HCT116 (cell line): ENCODE measurements at regions not wholly inside any gene's neighbourhood (a gene's known extent, or its start where the extent isn't known, plus 50 kb on each side); places are given as distances from the start of the nearest gene placed in this dataset.
A peak's percentile ranks its signal among the peaks of the same experiment; 100 is the strongest.

Experiments used
- ATAC-seq: fragments of 200-7000 bp; cut with Tn5 transposase; 2 replicates; pipeline ENCODE4 v1.9.1; 2020; ENCODE audit warnings: mild to moderate bottlenecking, moderate library complexity
- BruUV-seq: library from RNA; stranded (reverse); fragments of 400-500 nt; replicated peaks from 2 replicates; lab custom pipeline; 2021; lab: Mats Ljungman, UMichigan
- CTCF ChIA-PET: fragments of 300-600 bp; sonication (Branson Sonifier 250); formaldehyde crosslinking; loops from one replicate; lab custom pipeline; 2021; ENCODE audit warnings: antibody characterized with exemption; lab: Charles Lee
- POLR2A ChIA-PET: fragments of 300-600, 350-600 bp; sonication (Branson Sonifier 250); formaldehyde crosslinking; loops from one replicate; lab custom pipeline; 2021; ENCODE audit warnings: antibody characterized with exemption; lab: Charles Lee
- RAD21 ChIA-PET, 2 experiments: fragments of 300-600 bp; sonication (Branson Sonifier 250); formaldehyde crosslinking; loops; one replicate each; lab custom pipeline; 2023; ENCODE audit warnings: low total read pairs in 2 of 2; ENCODE audit not compliant: uncharacterized antibody in 2 of 2, unreplicated experiment in 2 of 2, low non-redundant PET in 1 of 2; lab: Charles Lee
- DNase-seq: peaks from one replicate; pipeline ENCODE4 v3.0.0-alpha.2; 2010; ENCODE audit warnings: low read depth, low spot score
- H2AFZ ChIP-seq: fragments of 200-600 bp; shearing (Covaris generic), sonication (generic); 2 replicates; pipeline ENCODE4 v1.6.1; 2017; ENCODE audit warnings: low read depth, mixed run types, mixed read lengths, antibody characterized with exemption, low read length; ENCODE audit not compliant: poor library complexity, severe bottlenecking
- H3K27ac ChIP-seq: 2 replicates; pipeline ENCODE4 v1.5.1; 2012; ENCODE audit warnings: low read depth, low read length
- H3K27me3 ChIP-seq: fragments of 200-600 bp; sonication (generic); 2 replicates; pipeline ENCODE4 v1.6.1; 2016; ENCODE audit warnings: mixed run types, low read length, mixed read lengths; ENCODE audit not compliant: insufficient read depth
- H3K36me3 ChIP-seq, 2 experiments: fragments of 200-500 bp in 1 of 2; fragments of 200-600 bp in 1 of 2; sonication (Bioruptor generic) in 1 of 2; sonication (generic) in 1 of 2; 2 replicates each; pipeline versions ENCODE4 v1.5.1 to v1.6.1; 2014 to 2016; ENCODE audit warnings: low read length in 2 of 2, inconsistent platforms in 1 of 2, mixed read lengths in 1 of 2, mixed run types in 1 of 2; ENCODE audit not compliant: insufficient read depth in 2 of 2, control insufficient read depth in 1 of 2
- H3K4me1 ChIP-seq, 2 experiments: fragments of 200-600 bp in 1 of 2; sonication (generic) in 1 of 2; 2 replicates each; pipeline versions ENCODE4 v1.5.1 to v1.6.1; 2012 to 2017; ENCODE audit warnings: low read length in 2 of 2, inconsistent platforms in 1 of 2, mild to moderate bottlenecking in 1 of 2, mixed read lengths in 1 of 2, mixed run types in 1 of 2, moderate library complexity in 1 of 2; ENCODE audit not compliant: insufficient read depth in 2 of 2, control insufficient read depth in 1 of 2
- H3K4me2 ChIP-seq: fragments of 200-600 bp; sonication (generic); 2 replicates; pipeline ENCODE4 v1.6.1; 2017; ENCODE audit warnings: mixed run types, low read length, mixed read lengths
- H3K4me3 ChIP-seq, 2 experiments: fragments of 200-600 bp in 1 of 2; sonication (generic) in 1 of 2; replicated peaks in 1 of 2; 2 replicates each; pipeline ENCODE4 v1.5.1; 2011 to 2016; ENCODE audit warnings: low read length in 2 of 2, control low read depth in 1 of 2, low read depth in 1 of 2, mild to moderate bottlenecking in 1 of 2, mixed read lengths in 1 of 2, mixed run types in 1 of 2
- H3K79me2 ChIP-seq: fragments of 200-600 bp; sonication (generic); 2 replicates; pipeline ENCODE4 v1.6.1; 2017; ENCODE audit warnings: mild to moderate bottlenecking, mixed run types, low read length, moderate library complexity, mixed read lengths; ENCODE audit not compliant: insufficient read depth
- H3K9ac ChIP-seq: fragments of 200-600 bp; sonication (generic); 2 replicates; pipeline ENCODE4 v1.6.1; 2016; ENCODE audit warnings: low read length, mixed read lengths
- H3K9me2 ChIP-seq: fragments of 200-600 bp; sonication (generic), shearing (Covaris generic); 2 replicates; pipeline ENCODE4 v1.6.1; 2017; ENCODE audit warnings: mixed run types, mild to moderate bottlenecking, moderate library complexity; ENCODE audit not compliant: insufficient read depth
- H3K9me3 ChIP-seq, 2 experiments: fragments of 200-500 bp in 1 of 2; fragments of 200-600 bp in 1 of 2; sonication (Bioruptor generic) in 1 of 2; sonication (generic) in 1 of 2; 2 replicates each; pipeline ENCODE4 v1.6.1; 2014 to 2017; ENCODE audit warnings: low read length in 2 of 2, mixed read lengths in 2 of 2, inconsistent platforms in 1 of 2, low read depth in 1 of 2, mild to moderate bottlenecking in 1 of 2, mixed run types in 1 of 2, moderate library complexity in 1 of 2; ENCODE audit not compliant: control insufficient read depth in 1 of 2, insufficient read depth in 1 of 2
- H4K20me1 ChIP-seq: fragments of 200-600 bp; sonication (generic), shearing (Covaris generic); 2 replicates; pipeline ENCODE4 v1.6.1; 2017; ENCODE audit warnings: mixed run types, mild to moderate bottlenecking, moderate library complexity; ENCODE audit not compliant: insufficient read depth
- CBX3 ChIP-seq: IDR thresholded peaks from 2 replicates; pipeline ENCODE4 v1.6.1; 2012; ENCODE audit warnings: low read depth
- CEBPB ChIP-seq: IDR thresholded peaks from 2 replicates; pipeline ENCODE4 v1.6.1; 2012; ENCODE audit warnings: low read depth
- EZH2phosphoT487 ChIP-seq: fragments of 200-600 bp; IDR thresholded peaks from 2 replicates; pipeline ENCODE4 v1.6.1; 2018; ENCODE audit warnings: antibody characterized with exemption, borderline replicate concordance
- RAD21 ChIP-seq: IDR thresholded peaks from 2 replicates; pipeline ENCODE4 v1.6.1; 2012; ENCODE audit warnings: low read depth, mild to moderate bottlenecking
- SP1 ChIP-seq: IDR thresholded peaks from 2 replicates; pipeline ENCODE4 v1.6.1; 2012; ENCODE audit warnings: low read depth
- TCF7L2 ChIP-seq: IDR thresholded peaks from 2 replicates; pipeline ENCODE4 v1.7.0; 2011; ENCODE audit warnings: borderline replicate concordance, inconsistent platforms; ENCODE audit not compliant: insufficient read depth, insufficient read length; ENCODE audit errors: extremely low read depth
- ZFX ChIP-seq: fragments of 450-650 bp; IDR thresholded peaks from 2 replicates; pipeline ENCODE4 v1.6.1; 2017
- ZNF274 ChIP-seq: fragments of 200-500 bp; sonication (Bioruptor generic); IDR thresholded peaks from 2 replicates; pipeline ENCODE4 v1.6.1; 2014; ENCODE audit warnings: mild to moderate bottlenecking, low read depth, low read length, inconsistent platforms
- intact Hi-C: fragments of 100-400 bp; cut with micrococcal nuclease; formaldehyde crosslinking; loops from 2 replicates; pipeline ENCODE4 v1.10.0; 2022
- TF ChIP-seq, protein P1 (sequence below), 3 experiments: fragments of 200-600 bp in 1 of 3; sonication (generic) in 1 of 3; IDR thresholded peaks in 2 of 3; conservative IDR thresholded peaks in 1 of 3; 2 replicates each; pipeline ENCODE4 v1.5.1; 2012 to 2017; ENCODE audit warnings: low read depth in 2 of 3, low read length in 2 of 3, antibody characterized with exemption in 1 of 3, borderline replicate concordance in 1 of 3, control low read depth in 1 of 3, mild to moderate bottlenecking in 1 of 3, mixed read lengths in 1 of 3, mixed run types in 1 of 3, moderate library complexity in 1 of 3; ENCODE audit not compliant: insufficient read depth in 1 of 3

DNA sequence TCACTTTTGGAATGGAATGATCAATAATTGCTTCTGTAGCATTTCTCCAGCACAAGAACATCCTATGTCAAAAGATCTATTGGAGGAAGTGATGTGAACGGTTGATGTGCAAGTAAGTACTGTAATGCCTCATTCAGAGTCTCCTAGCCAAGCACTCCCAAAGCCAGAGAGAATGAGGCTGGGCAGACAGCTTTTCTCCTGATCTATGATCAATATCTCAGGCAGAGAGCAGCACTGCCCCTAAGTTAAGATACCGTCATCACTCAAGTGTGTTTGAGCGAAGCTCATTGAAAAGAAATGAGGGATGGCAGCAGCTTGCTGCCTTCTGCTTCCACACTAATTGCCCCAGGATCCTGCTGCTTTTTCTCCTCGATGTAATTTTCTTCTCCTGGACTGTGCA lies 324.1 kb upstream of the GRAMD2B start:
- H3K79me2 ChIP-seq, result no peaks in the 10 kb centered on the region
- H3K9me2 ChIP-seq, result no peaks in the 10 kb centered on the region
- BruUV-seq, result no TSS peak
- no peak overlapping the region for H3K4me2 ChIP-seq
- ChIA-PET RAD21 (no interaction called here), POLR2A (no interaction called here), CTCF (no interaction called here)
- H3K9ac ChIP-seq, result no peak overlapping the region
- H3K9me3 ChIP-seq, result no peaks in the 10 kb centered on the region
- no peak for TF ChIP-seq ZNF274
- TF ChIP-seq CEBPB, result no peak
- no peak for TF ChIP-seq CBX3
- TF ChIP-seq ZFX, result no peak
- TF ChIP-seq TCF7L2, result no peak
- no peak for TF ChIP-seq EZH2phosphoT487
- no peak for TF ChIP-seq SP1
- TF ChIP-seq, protein P1, sequence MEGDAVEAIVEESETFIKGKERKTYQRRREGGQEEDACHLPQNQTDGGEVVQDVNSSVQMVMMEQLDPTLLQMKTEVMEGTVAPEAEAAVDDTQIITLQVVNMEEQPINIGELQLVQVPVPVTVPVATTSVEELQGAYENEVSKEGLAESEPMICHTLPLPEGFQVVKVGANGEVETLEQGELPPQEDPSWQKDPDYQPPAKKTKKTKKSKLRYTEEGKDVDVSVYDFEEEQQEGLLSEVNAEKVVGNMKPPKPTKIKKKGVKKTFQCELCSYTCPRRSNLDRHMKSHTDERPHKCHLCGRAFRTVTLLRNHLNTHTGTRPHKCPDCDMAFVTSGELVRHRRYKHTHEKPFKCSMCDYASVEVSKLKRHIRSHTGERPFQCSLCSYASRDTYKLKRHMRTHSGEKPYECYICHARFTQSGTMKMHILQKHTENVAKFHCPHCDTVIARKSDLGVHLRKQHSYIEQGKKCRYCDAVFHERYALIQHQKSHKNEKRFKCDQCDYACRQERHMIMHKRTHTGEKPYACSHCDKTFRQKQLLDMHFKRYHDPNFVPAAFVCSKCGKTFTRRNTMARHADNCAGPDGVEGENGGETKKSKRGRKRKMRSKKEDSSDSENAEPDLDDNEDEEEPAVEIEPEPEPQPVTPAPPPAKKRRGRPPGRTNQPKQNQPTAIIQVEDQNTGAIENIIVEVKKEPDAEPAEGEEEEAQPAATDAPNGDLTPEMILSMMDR (IDR thresholded peaks at IDR 0.05 in 2 of 3, conservative IDR thresholded peaks at IDR 0.05 in 1 of 3; ENCODE audit: borderline replicate concordance in 1 of 3, insufficient read depth in 1 of 3, low read depth in 2 of 3, low read length in 2 of 3), result no peak
- no peak for TF ChIP-seq RAD21
- no peaks in the 10 kb centered on the region for H3K4me1 ChIP-seq
- DNase-seq, result no peak
- no peak overlapping the region for H3K4me3 ChIP-seq
- intact Hi-C loops, result no loop called here
- no peaks in the 10 kb centered on the region for H3K36me3 ChIP-seq
- no peaks in the 10 kb centered on the region for H3K27me3 ChIP-seq
- H2AFZ ChIP-seq, result no peak overlapping the region
- no peaks in the 10 kb centered on the region for H4K20me1 ChIP-seq
- no peak for ATAC-seq
- no peak overlapping the region for H3K27ac ChIP-seq

GRCh38 chr5:126100767-126101166 lies 322.4 kb upstream of the GRAMD2B start:
- CTCF ChIA-PET, result no interaction called here

More at GRCh38 chr5:126100767-126101166, 322.4 kb upstream of the GRAMD2B start:
- H3K4me3 ChIP-seq, result no peak overlapping the region
- no TSS peak for BruUV-seq
- no peak overlapping the region for H3K4me2 ChIP-seq
- no peaks in the 10 kb centered on the region for H4K20me1 ChIP-seq
- TF ChIP-seq, protein P1 (IDR thresholded peaks at IDR 0.05 in 2 of 3, conservative IDR thresholded peaks at IDR 0.05 in 1 of 3; ENCODE audit: borderline replicate concordance in 1 of 3, insufficient read depth in 1 of 3, low read depth in 2 of 3, low read length in 2 of 3), result peak in 2 of 3 experiments; percentile 48 to 54; a peak in 4 of 6 replicates
- TF ChIP-seq ZNF274, result no peak
- ATAC-seq, result peak; percentile 63; the same call in 1 of the 2 replicates
- H3K27me3 ChIP-seq, result no peaks in the 10 kb centered on the region
- H3K4me1 ChIP-seq, result no peaks in the 10 kb centered on the region
- no peaks in the 10 kb centered on the region for H3K79me2 ChIP-seq
- no peaks in the 10 kb centered on the region for H3K9me2 ChIP-seq
- intact Hi-C loops, result no loop called here
- no peak overlapping the region for H3K27ac ChIP-seq
- no peaks in the 10 kb centered on the region for H3K9me3 ChIP-seq
- H2AFZ ChIP-seq, result no peak overlapping the region
- DNase-seq, result peak; percentile 8
- RAD21 ChIA-PET, result no interaction called here
- H3K9ac ChIP-seq, result no peak overlapping the region
- no peaks in the 10 kb centered on the region for H3K36me3 ChIP-seq
- POLR2A ChIA-PET, result no interaction called here
